ENCODE measurements at regions not wholly inside any gene's neighbourhood (a gene's known extent, or its start where the extent isn't known, plus 50 kb on each side); places are given as distances from the start of the nearest gene placed in this dataset.

- TF ChIP-seq CTCF (IDR thresholded peaks at IDR 0.05) (no peak), EZH2 (IDR thresholded peaks at IDR 0.05) (no peak), EZH2phosphoT487 (IDR thresholded peaks at IDR 0.05) (no peak)
These were observed 144.5 kb downstream of the FBLN2 start for GRCh38 chr3:13693441-13693840.

Measured in neural progenitor cell (in vitro differentiated cells).